ENCODE measurements at regions not wholly inside any gene's neighbourhood (a gene's known extent, or its start where the extent isn't known, plus 50 kb on each side); places are given as distances from the start of the nearest gene placed in this dataset.

DNA sequence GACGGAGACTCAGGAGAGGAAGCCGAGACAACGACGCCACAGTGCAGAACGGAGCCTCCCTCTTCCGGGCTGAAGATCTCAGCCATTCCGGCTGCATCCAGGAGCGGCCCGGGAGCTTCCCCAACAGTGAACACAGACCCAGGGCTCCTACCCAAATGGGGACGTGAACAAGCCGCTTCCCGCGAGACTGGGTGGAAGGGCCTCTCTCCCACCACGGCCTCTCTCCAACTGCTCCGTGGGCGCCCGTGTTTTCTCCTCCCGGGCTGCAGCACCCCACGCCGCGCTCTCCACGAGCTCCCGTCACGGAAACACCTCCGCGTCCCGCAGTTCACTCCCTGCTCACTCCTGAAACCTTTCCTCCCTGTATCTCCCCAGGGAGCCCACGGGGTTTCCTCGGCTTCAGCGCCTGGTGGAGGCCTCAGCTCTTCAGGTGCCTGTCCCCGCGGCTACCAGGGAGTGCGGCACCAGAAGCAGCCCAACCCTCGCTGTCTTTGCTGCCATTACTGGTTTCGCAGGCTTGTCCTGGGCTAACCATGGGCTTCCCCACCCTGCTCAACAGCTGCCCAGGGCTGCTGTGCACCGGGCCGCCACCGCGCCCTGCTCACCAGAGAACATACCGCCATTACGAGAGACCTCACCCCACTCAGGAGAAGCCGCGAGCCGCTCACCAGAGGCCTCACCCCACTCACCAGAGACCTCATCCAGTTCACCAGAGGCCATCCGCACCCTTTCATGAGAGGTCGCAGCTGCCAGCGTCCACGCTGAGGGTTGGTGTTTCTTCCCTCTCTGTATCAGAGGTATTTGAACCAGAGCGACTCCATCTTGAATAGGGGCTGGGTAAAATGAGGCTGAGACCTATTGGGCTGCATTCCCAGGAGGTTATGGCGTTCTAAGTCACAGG lies 922.8 kb downstream of the QKI start:
- Histone ChIP-seq H4K20me1 (ENCODE audit: insufficient read depth, low read length) (no peaks in the 10 kb centered on the region), H3K9ac (ENCODE audit: insufficient read depth, low read depth, low read length) (no peak overlapping the region), H3K4me3 (replicated peaks in 1 of 3; ENCODE audit: insufficient read depth in 1 of 3, low read depth in 2 of 3, low read length in 3 of 3) (no peak overlapping the region), H3K27me3 (ENCODE audit: control insufficient read depth in 1 of 2, insufficient read depth in 2 of 2, low read length in 2 of 2) (no peaks in the 10 kb centered on the region), H3K4me2 (ENCODE audit: low read depth, low read length) (no peak overlapping the region), H3K9me3 (ENCODE audit: low read length) (peaks cover 61% of the 10 kb centered on the region), H2AFZ (ENCODE audit: low read length) (no peak overlapping the region), H3K36me3 (replicated peaks in 1 of 2; ENCODE audit: control insufficient read depth in 1 of 2, insufficient read depth in 2 of 2, low read length in 2 of 2) (no peaks in the 10 kb centered on the region), H3K27ac (ENCODE audit: extremely low read length, insufficient read depth, low read length) (no peak overlapping the region), H3K79me2 (ENCODE audit: insufficient read depth, low read length) (no peaks in the 10 kb centered on the region), H3K4me1 (ENCODE audit: insufficient read depth, low read length) (no peaks in the 10 kb centered on the region)
- FAIRE-seq (no peak), DNase-seq (ENCODE audit: low spot score) (no peak), ATAC-seq (no peak)
- POLR2A ChIA-PET = no interaction called here
- TF ChIP-seq DNMT1 (CRISPR knock-in tag; IDR thresholded peaks at IDR 0.05) = no peak
- peak; percentile 18 for TF ChIP-seq HNRNPLL (IDR thresholded peaks at IDR 0.05; ENCODE audit: low read depth, low read length, poor library complexity, severe bottlenecking)
- 59% methylated on average over 50 of the region's 50 CpGs for WGBS (ENCODE audit: low lambda C conversion rate)
- BruUV-seq (replicated peaks) = no TSS peak
- in situ Hi-C loops (cut with HindIII; ENCODE audit: extremely low pct_ligation_motif_present, low pct_unique_long_range_greater_than_20kb) = no loop called here
- CTCF ChIA-PET (ENCODE audit: low intra/inter-chr PET ratio, low total read pairs) = no interaction called here
- intact Hi-C loops (cut with micrococcal nuclease; ENCODE audit: unreplicated experiment) = no loop called here

DNA sequence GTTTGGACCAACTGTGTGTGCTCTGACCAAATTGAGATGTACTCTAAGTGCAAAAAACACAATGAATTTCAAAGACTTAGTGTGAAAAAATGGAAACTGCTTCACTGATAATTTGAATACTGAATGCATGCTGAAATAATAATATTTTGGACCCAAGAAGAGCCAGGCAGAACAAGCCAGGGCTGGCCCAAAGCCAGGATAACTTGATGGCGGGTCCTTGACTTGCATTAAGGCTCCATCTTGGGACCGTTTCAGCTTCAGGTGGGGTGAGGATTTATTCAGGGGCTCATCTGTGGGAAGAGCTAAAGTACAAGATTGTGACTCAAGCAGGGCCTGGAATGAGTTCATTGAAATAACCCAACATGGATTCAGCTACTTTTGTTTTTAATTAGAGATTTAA lies 921.9 kb downstream of the QKI start:
- Histone ChIP-seq H3K36me3 (replicated peaks in 1 of 2; ENCODE audit: control insufficient read depth in 1 of 2, insufficient read depth in 2 of 2, low read length in 2 of 2) (no peaks in the 10 kb centered on the region), H3K79me2 (ENCODE audit: insufficient read depth, low read length) (no peaks in the 10 kb centered on the region), H3K27me3 (ENCODE audit: control insufficient read depth in 1 of 2, insufficient read depth in 2 of 2, low read length in 2 of 2) (no peaks in the 10 kb centered on the region), H3K4me2 (ENCODE audit: low read depth, low read length) (no peak overlapping the region), H3K27ac (ENCODE audit: extremely low read length, insufficient read depth, low read length) (no peak overlapping the region), H4K20me1 (ENCODE audit: insufficient read depth, low read length) (no peaks in the 10 kb centered on the region), H2AFZ (ENCODE audit: low read length) (no peak overlapping the region), H3K4me1 (ENCODE audit: insufficient read depth, low read length) (no peaks in the 10 kb centered on the region), H3K4me3 (replicated peaks in 1 of 3; ENCODE audit: insufficient read depth in 1 of 3, low read depth in 2 of 3, low read length in 3 of 3) (no peak overlapping the region), H3K9ac (ENCODE audit: insufficient read depth, low read depth, low read length) (no peak overlapping the region), H3K9me3 (ENCODE audit: low read length) (peaks cover 69% of the 10 kb centered on the region)
- DNase-seq (ENCODE audit: low spot score) (no peak), FAIRE-seq (no peak), ATAC-seq (no peak)
- ChIA-PET CTCF (ENCODE audit: low intra/inter-chr PET ratio, low total read pairs) (no interaction called here), POLR2A (no interaction called here)
- in situ Hi-C loops (cut with HindIII; ENCODE audit: extremely low pct_ligation_motif_present, low pct_unique_long_range_greater_than_20kb) (no loop called here), intact Hi-C loops (cut with micrococcal nuclease; ENCODE audit: unreplicated experiment) (no loop called here)
- 5% methylated on average over 2 of the region's 2 CpGs for WGBS (ENCODE audit: low lambda C conversion rate)
- TF ChIP-seq NFYB (CRISPR knock-in tag; IDR thresholded peaks at IDR 0.05) (no peak), ZNF30 (CRISPR knock-in tag; IDR thresholded peaks at IDR 0.05) (no peak), MAF1 (CRISPR knock-in tag; IDR thresholded peaks at IDR 0.05; ENCODE audit: borderline replicate concordance) (no peak), CREB1 (IDR thresholded peaks at IDR 0.05) (no peak), CREB1 (CRISPR knock-in tag; IDR thresholded peaks at IDR 0.05) (no peak)
- TF ChIP-seq, protein P1, sequence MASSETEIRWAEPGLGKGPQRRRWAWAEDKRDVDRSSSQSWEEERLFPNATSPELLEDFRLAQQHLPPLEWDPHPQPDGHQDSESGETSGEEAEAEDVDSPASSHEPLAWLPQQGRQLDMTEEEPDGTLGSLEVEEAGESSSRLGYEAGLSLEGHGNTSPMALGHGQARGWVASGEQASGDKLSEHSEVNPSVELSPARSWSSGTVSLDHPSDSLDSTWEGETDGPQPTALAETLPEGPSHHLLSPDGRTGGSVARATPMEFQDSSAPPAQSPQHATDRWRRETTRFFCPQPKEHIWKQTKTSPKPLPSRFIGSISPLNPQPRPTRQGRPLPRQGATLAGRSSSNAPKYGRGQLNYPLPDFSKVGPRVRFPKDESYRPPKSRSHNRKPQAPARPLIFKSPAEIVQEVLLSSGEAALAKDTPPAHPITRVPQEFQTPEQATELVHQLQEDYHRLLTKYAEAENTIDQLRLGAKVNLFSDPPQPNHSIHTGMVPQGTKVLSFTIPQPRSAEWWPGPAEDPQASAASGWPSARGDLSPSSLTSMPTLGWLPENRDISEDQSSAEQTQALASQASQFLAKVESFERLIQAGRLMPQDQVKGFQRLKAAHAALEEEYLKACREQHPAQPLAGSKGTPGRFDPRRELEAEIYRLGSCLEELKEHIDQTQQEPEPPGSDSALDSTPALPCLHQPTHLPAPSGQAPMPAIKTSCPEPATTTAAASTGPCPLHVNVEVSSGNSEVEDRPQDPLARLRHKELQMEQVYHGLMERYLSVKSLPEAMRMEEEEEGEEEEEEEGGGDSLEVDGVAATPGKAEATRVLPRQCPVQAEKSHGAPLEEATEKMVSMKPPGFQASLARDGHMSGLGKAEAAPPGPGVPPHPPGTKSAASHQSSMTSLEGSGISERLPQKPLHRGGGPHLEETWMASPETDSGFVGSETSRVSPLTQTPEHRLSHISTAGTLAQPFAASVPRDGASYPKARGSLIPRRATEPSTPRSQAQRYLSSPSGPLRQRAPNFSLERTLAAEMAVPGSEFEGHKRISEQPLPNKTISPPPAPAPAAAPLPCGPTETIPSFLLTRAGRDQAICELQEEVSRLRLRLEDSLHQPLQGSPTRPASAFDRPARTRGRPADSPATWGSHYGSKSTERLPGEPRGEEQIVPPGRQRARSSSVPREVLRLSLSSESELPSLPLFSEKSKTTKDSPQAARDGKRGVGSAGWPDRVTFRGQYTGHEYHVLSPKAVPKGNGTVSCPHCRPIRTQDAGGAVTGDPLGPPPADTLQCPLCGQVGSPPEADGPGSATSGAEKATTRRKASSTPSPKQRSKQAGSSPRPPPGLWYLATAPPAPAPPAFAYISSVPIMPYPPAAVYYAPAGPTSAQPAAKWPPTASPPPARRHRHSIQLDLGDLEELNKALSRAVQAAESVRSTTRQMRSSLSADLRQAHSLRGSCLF (CRISPR knock-in tag; IDR thresholded peaks at IDR 0.05; ENCODE audit: borderline replicate concordance) = no peak
- TF ChIP-seq, protein P2, sequence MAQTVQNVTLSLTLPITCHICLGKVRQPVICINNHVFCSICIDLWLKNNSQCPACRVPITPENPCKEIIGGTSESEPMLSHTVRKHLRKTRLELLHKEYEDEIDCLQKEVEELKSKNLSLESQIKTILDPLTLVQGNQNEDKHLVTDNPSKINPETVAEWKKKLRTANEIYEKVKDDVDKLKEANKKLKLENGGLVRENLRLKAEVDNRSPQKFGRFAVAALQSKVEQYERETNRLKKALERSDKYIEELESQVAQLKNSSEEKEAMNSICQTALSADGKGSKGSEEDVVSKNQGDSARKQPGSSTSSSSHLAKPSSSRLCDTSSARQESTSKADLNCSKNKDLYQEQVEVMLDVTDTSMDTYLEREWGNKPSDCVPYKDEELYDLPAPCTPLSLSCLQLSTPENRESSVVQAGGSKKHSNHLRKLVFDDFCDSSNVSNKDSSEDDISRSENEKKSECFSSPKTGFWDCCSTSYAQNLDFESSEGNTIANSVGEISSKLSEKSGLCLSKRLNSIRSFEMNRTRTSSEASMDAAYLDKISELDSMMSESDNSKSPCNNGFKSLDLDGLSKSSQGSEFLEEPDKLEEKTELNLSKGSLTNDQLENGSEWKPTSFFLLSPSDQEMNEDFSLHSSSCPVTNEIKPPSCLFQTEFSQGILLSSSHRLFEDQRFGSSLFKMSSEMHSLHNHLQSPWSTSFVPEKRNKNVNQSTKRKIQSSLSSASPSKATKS (CRISPR knock-in tag; IDR thresholded peaks at IDR 0.05) = no peak
- TF ChIP-seq, protein P3, sequence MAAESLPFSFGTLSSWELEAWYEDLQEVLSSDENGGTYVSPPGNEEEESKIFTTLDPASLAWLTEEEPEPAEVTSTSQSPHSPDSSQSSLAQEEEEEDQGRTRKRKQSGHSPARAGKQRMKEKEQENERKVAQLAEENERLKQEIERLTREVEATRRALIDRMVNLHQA (CRISPR knock-in tag; IDR thresholded peaks at IDR 0.05) = no peak
- BruUV-seq (replicated peaks) = no TSS peak

All from HepG2 (cell line).